ENCODE measurements at regions not wholly inside any gene's neighbourhood (a gene's known extent, or its start where the extent isn't known, plus 50 kb on each side); places are given as distances from the start of the nearest gene placed in this dataset.

GRCh38 chr9:26012797-26013196 is 334.6 kb upstream of the TUSC1 start:
- DNase-seq (ENCODE audit: low spot score) (no peak), ATAC-seq (no peak)
- no peak for TF ChIP-seq FOXK1 (CRISPR knock-in tag; IDR thresholded peaks at IDR 0.05)
- no peak for TF ChIP-seq ZBTB21 (CRISPR knock-in tag; IDR thresholded peaks at IDR 0.05; ENCODE audit: borderline replicate concordance)
- TF ChIP-seq TEAD1 (CRISPR knock-in tag; IDR thresholded peaks at IDR 0.05) = no peak
- TF ChIP-seq NFE2L1 (CRISPR knock-in tag; IDR thresholded peaks at IDR 0.05) = no peak
- no peak for TF ChIP-seq IRF2 (CRISPR knock-in tag; IDR thresholded peaks at IDR 0.05; ENCODE audit: borderline replicate concordance, low read depth)
- Mint-ChIP-seq H3K36me3 (peaks cover 12% of the 10 kb centered on the region), H3K9me3 (peaks cover 17% of the 10 kb centered on the region), H3K4me3 (no peak overlapping the region), H3K27me3 (ENCODE audit: low read depth) (no peaks in the 10 kb centered on the region), H3K4me1 (no peaks in the 10 kb centered on the region), H3K27ac (no peak overlapping the region)
- ChIA-PET POLR2A (no interaction called here), CTCF (no interaction called here)

DNA sequence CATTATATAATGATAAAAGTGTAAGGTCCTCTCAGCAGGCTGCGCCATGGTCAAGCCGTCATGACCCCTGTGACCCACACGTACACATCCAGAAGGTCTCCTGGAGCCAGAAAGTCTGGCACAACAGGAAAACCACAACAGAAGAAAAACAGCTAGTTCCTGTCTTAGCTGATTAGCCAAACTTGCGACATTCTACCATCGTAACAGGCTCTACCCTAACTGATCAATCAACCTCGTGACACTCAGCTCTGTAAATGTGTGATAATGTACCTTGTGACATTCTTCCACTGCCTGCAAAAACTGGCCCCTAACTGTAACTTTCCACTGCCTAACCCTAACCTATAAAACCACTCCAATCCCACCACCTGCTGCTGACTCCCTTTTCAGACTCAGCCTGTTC is 316.4 kb upstream of the TUSC1 start:
- TF ChIP-seq FOXK1 (CRISPR knock-in tag; IDR thresholded peaks at IDR 0.05) (no peak), ZNF317 (CRISPR knock-in tag; IDR thresholded peaks at IDR 0.05; ENCODE audit: borderline replicate concordance, low read depth) (no peak), NR3C1 (CRISPR knock-in tag; conservative IDR thresholded peaks at IDR 0.05; ENCODE audit: low read depth) (no peak)
- TF ChIP-seq, protein P1, sequence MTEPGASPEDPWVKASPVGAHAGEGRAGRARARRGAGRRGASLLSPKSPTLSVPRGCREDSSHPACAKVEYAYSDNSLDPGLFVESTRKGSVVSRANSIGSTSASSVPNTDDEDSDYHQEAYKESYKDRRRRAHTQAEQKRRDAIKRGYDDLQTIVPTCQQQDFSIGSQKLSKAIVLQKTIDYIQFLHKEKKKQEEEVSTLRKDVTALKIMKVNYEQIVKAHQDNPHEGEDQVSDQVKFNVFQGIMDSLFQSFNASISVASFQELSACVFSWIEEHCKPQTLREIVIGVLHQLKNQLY (CRISPR knock-in tag; IDR thresholded peaks at IDR 0.05) = no peak

DNA sequence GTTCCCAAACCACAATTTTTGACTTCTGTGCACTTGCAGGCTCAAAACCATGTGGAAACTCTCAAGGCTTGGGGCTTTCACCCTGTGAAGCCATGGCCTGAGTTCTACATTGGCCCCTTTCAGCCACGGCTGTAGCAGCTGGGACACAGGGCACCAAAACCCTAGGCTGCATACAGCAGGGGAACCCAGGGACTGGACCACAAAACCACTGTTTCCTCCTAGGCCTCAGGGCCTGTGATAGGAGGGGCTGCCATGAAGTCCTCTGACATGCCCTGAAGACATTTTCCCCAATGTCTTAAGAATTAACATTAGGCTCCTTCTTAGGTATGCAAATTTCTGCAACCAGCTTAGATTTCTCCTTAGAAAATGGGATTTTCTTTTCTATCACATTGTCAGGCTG is 312.1 kb upstream of the TUSC1 start:
- no peak for TF ChIP-seq CREM (CRISPR knock-in tag; IDR thresholded peaks at IDR 0.05)
- no peak for TF ChIP-seq ZMAT4 (CRISPR knock-in tag; IDR thresholded peaks at IDR 0.05)
- TF ChIP-seq FOXK1 (CRISPR knock-in tag; IDR thresholded peaks at IDR 0.05) = no peak
- TF ChIP-seq, protein P2, sequence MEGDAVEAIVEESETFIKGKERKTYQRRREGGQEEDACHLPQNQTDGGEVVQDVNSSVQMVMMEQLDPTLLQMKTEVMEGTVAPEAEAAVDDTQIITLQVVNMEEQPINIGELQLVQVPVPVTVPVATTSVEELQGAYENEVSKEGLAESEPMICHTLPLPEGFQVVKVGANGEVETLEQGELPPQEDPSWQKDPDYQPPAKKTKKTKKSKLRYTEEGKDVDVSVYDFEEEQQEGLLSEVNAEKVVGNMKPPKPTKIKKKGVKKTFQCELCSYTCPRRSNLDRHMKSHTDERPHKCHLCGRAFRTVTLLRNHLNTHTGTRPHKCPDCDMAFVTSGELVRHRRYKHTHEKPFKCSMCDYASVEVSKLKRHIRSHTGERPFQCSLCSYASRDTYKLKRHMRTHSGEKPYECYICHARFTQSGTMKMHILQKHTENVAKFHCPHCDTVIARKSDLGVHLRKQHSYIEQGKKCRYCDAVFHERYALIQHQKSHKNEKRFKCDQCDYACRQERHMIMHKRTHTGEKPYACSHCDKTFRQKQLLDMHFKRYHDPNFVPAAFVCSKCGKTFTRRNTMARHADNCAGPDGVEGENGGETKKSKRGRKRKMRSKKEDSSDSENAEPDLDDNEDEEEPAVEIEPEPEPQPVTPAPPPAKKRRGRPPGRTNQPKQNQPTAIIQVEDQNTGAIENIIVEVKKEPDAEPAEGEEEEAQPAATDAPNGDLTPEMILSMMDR (IDR thresholded peaks at IDR 0.05) = no peak
- DNase-seq (ENCODE audit: low spot score) = no peak
- POLR2A ChIA-PET = no interaction called here
- H3K27me3 Mint-ChIP-seq (ENCODE audit: low read depth) = no peaks in the 10 kb centered on the region; the same call in 1 of the 2 replicates
- no peaks in the 10 kb centered on the region for H3K4me1 Mint-ChIP-seq
- H3K4me3 Mint-ChIP-seq = no peak overlapping the region
- H3K36me3 Mint-ChIP-seq = peaks cover 65% of the 10 kb centered on the region
- no peak for ATAC-seq
- CTCF ChIA-PET = no interaction called here
- H3K9me3 Mint-ChIP-seq = peaks cover 81% of the 10 kb centered on the region
- H3K27ac Mint-ChIP-seq = no peak overlapping the region

More for the DNA sequence above, 316.4 kb upstream of the TUSC1 start:
- no peak for ATAC-seq
- DNase-seq (ENCODE audit: low spot score) = no peak
- ChIA-PET CTCF (no interaction called here), POLR2A (no interaction called here)
- Mint-ChIP-seq H3K4me3 (no peak overlapping the region), H3K4me1 (no peaks in the 10 kb centered on the region), H3K9me3 (peaks cover 57% of the 10 kb centered on the region), H3K27ac (no peak overlapping the region), H3K36me3 (peaks cover 39% of the 10 kb centered on the region), H3K27me3 (ENCODE audit: low read depth) (no peaks in the 10 kb centered on the region; the same call in 1 of the 2 replicates)

GRCh38 chr9:25975667-25976066 is 297.4 kb upstream of the TUSC1 start:
- Mint-ChIP-seq H3K4me1 (peaks cover 14% of the 10 kb centered on the region), H3K4me3 (no peak overlapping the region), H3K27me3 (ENCODE audit: low read depth) (no peaks in the 10 kb centered on the region; the same call in 1 of the 2 replicates), H3K36me3 (peaks cover 10% of the 10 kb centered on the region), H3K27ac (no peak overlapping the region), H3K9me3 (peaks cover 17% of the 10 kb centered on the region)
- ATAC-seq (no peak), DNase-seq (ENCODE audit: low spot score) (no peak)
- CTCF ChIA-PET = no interaction called here
- POLR2A ChIA-PET = no interaction called here
- TF ChIP-seq ATF2 (CRISPR knock-in tag; IDR thresholded peaks at IDR 0.05; ENCODE audit: borderline replicate concordance, low read depth) (no peak), PRRX2 (CRISPR knock-in tag; IDR thresholded peaks at IDR 0.05) (no peak), RORB (CRISPR knock-in tag; IDR thresholded peaks at IDR 0.05) (no peak), NFATC4 (CRISPR knock-in tag; IDR thresholded peaks at IDR 0.05) (no peak), CREB1 (CRISPR knock-in tag; IDR thresholded peaks at IDR 0.05) (no peak), STAT6 (CRISPR knock-in tag; conservative IDR thresholded peaks at IDR 0.05; ENCODE audit: low read depth) (no peak), JUN (CRISPR knock-in tag; IDR thresholded peaks at IDR 0.05) (no peak), TCF7 (CRISPR knock-in tag; IDR thresholded peaks at IDR 0.05; ENCODE audit: low read depth) (no peak), AFF4 (CRISPR knock-in tag; IDR thresholded peaks at IDR 0.05; ENCODE audit: borderline replicate concordance) (no peak)
